ENCODE measurements at regions not wholly inside any gene's neighbourhood (a gene's known extent, or its start where the extent isn't known, plus 50 kb on each side); places are given as distances from the start of the nearest gene placed in this dataset.
"Not testable (repeated sequence)": the region's sequence is repeated elsewhere in the genome, so short reads cannot be mapped to it uniquely, and the experiment has no call there.

DNA sequence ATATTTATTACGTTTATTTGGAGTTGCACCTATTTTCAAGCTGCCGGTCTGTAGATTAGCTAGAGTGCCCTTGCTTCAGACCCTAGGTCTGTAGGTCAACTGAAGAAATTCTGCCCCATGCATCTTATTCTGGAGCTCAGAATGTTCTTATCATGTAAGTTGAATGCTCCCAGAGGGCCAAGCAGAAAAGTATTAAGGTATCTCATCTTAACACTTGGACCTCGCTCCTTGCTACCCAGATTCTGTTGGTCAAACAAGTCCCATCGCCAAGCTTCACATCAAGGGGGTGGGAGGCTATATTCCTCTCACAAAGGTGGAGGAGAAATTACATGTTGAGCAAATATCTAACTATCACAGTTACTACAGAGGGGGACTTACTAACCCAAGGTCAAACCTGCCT lies 187.7 kb downstream of the C1orf94 start:
- H3K27me3 Mint-ChIP-seq, result peaks cover 31 to 55% of the 10 kb centered on the region in 2 donors
- no peak overlapping the region for H3K27ac Mint-ChIP-seq
- H3K4me3 Mint-ChIP-seq, result no peak overlapping the region
- H3K9me3 Mint-ChIP-seq, result peaks cover 2 to 13% of the 10 kb centered on the region in 2 donors
- ATAC-seq (replicated peaks) (no peak), DNase-seq (no peak)
- no peaks in the 10 kb centered on the region for H3K4me1 Mint-ChIP-seq (ENCODE audit: low read depth in 2 of 2)
- H3K36me3 Mint-ChIP-seq (ENCODE audit: insufficient read depth), result no peaks in the 10 kb centered on the region

GRCh38 chr1:34365295-34365694 lies 188.6 kb downstream of the C1orf94 start:
- ATAC-seq (replicated peaks) (no peak), DNase-seq (no peak)
- no peak overlapping the region for H3K27ac Mint-ChIP-seq
- peaks cover 2 to 13% of the 10 kb centered on the region in 2 donors for H3K9me3 Mint-ChIP-seq
- H3K36me3 Mint-ChIP-seq (ENCODE audit: insufficient read depth), result no peaks in the 10 kb centered on the region
- peaks cover 21 to 53% of the 10 kb centered on the region in 2 donors for H3K27me3 Mint-ChIP-seq
- no peaks in the 10 kb centered on the region for H3K4me1 Mint-ChIP-seq (ENCODE audit: low read depth in 2 of 2)
- no peak overlapping the region for H3K4me3 Mint-ChIP-seq

DNA sequence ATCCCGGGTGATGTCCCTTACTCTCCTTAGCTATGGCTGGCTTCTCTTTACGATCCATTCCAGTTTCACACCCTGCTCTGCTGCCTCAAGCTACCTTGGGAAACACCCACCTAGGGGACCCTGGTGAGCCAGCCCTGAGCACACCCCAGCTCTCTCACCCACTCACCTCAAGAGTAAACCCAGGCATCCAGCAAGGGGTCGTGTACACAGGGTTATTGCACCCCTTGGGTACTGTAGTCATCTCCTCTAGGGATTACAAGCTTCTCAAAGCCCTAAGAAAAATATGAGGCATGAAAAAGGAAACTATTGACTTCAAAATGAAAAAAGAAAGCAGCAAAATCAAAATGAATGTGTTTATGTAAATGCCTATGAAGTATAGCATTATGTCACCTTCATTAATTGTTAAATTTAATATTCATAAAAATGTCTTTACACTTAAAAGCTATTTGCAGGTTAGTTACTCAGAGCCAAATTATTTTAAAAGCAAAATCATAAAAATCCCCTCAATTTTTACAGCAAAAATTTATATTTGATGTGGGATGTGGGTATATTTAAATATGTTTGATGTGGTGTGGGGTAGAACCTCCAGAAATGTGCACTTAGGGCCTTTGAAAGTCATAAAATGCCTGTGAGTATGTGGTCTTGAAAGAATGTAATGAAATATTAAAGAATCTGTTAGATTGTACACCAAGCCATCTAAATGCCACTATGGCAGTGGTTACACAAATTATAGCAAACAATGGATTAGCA lies 190.3 kb downstream of the C1orf94 start:
- ATAC-seq (replicated peaks), result no peak
- peaks cover 2 to 12% of the 10 kb centered on the region in 2 donors for H3K9me3 Mint-ChIP-seq
- H3K36me3 Mint-ChIP-seq (ENCODE audit: insufficient read depth), result no peaks in the 10 kb centered on the region
- no peaks in the 10 kb centered on the region for H3K4me1 Mint-ChIP-seq (ENCODE audit: low read depth in 2 of 2)
- no peak overlapping the region for H3K27ac Mint-ChIP-seq
- no peak overlapping the region for H3K4me3 Mint-ChIP-seq
- no peak for DNase-seq
- peaks cover 5 to 53% of the 10 kb centered on the region in 2 donors for H3K27me3 Mint-ChIP-seq

DNA sequence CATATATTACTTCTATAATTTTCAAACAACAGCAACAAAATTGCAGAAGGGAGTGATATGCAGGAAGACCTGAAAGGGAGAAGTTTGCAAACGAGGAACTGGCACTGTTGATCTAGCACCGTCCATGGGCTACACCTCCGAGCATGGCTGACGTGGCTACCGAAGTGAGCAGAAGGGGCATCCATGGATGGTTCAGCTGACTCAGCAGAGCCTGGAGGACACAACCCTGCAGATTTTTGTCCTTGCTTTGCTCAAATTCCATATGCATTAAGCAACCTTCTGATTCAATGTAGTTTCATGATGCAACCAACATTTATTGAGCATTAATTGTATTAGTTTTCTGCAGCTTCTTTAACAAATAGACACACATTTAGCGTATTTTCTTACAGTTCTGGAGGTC lies 191.2 kb downstream of the C1orf94 start:
- ATAC-seq (replicated peaks), result no peak
- Mint-ChIP-seq H3K4me3 (no peak overlapping the region), H3K9me3 (peaks cover 2 to 7% of the 10 kb centered on the region in 2 donors), H3K4me1 (ENCODE audit: low read depth in 2 of 2) (no peaks in the 10 kb centered on the region), H3K27me3 (peaks cover 0 to 54% of the 10 kb centered on the region in 2 donors), H3K27ac (no peak overlapping the region), H3K36me3 (ENCODE audit: insufficient read depth) (no peaks in the 10 kb centered on the region)
- DNase-seq, result no peak

DNA sequence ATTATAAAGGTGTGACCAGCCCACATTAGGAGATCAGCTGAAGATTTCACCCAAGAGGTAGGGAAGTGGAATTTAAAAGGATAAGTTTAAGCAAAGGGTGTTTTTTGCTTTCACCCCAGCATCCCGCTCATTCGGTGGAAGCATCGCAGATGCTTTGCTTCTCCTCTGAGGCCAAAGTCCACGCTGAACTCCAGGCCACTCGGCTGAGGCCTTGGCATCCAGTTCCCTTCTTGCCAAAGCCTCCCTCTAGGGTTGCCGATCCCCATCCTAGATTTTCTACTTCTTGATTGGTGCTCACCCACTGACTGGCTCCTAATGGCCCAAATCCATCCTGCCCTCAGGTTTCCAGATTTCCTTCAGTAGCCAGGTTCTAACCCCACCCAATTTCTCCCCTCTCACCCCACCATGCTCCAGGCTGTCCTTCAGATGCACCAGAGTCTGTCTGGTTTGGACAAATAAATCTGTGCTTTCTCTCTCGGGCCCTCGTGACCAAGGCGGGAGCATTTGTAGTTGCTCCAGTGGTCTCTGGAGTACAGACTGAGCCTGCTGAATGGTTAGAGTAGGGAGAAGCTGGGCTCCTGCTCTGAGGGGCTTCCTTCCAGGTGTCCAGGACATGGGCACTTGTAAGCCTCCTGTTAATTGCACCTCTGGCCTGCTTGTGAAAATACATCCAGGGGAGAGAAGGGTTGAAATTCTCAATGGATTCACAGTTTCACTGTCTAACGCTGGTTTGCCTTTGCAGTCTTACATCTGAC lies 193.2 kb downstream of the C1orf94 start:
- Mint-ChIP-seq H3K4me1 (ENCODE audit: low read depth in 2 of 2) (no peaks in the 10 kb centered on the region), H3K27ac (no peak overlapping the region), H3K36me3 (ENCODE audit: insufficient read depth) (no peaks in the 10 kb centered on the region), H3K4me3 (no peak overlapping the region), H3K9me3 (peaks cover 0 to 2% of the 10 kb centered on the region in 2 donors), H3K27me3 (peaks cover 5 to 39% of the 10 kb centered on the region in 2 donors)
- ATAC-seq (replicated peaks), result no peak
- DNase-seq, result no peak

DNA sequence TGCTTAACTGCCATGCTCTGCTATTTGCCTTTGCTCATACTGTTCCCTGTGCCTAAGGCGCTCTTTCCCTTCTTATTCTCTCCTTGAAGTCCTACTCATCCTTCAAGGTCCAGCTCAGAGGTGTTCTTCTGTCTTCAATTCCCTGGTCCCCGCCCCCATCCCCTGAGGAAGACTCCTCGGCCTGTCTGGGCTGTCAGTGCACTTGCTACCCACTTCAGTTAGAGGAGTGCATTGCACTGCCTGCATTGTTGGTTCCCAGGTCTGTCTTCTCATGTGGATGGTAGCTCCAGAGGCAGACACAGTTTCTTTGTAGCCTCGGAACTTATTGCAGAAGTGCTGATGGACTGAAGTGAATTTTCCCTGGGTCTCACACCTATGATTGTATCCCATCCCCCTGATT lies 194.0 kb downstream of the C1orf94 start:
- H3K4me1 Mint-ChIP-seq (ENCODE audit: low read depth in 2 of 2), result no peaks in the 10 kb centered on the region
- H3K27ac Mint-ChIP-seq, result no peak overlapping the region
- no peak overlapping the region for H3K4me3 Mint-ChIP-seq
- no peaks in the 10 kb centered on the region for H3K9me3 Mint-ChIP-seq
- H3K27me3 Mint-ChIP-seq, result peaks cover 6 to 35% of the 10 kb centered on the region in 2 donors
- no peak for DNase-seq
- ATAC-seq (replicated peaks), result no peak
- H3K36me3 Mint-ChIP-seq (ENCODE audit: insufficient read depth), result no peaks in the 10 kb centered on the region

DNA sequence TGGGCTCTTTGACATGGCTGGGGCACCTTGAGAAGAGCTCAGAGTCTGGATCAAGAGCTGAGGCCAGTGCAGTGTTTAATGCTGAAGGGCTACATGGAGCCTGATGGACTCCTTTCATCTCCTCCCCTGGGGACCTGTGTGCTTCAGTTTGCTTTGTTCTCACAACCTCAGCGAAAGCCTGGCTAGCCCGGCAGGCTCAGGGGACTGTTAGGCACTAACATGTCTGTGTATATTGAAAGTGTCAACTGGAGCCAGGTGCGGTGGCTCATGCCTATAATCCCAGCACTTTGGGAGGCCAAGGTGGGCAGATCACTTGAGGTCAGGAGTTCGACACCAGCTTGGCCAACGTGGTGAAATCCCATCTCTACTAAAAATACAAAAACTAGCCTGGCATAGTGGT lies 194.5 kb downstream of the C1orf94 start:
- H3K36me3 Mint-ChIP-seq (ENCODE audit: insufficient read depth); H3K9me3 Mint-ChIP-seq; H3K4me3 Mint-ChIP-seq; H3K27ac Mint-ChIP-seq; ATAC-seq (replicated peaks); H3K4me1 Mint-ChIP-seq (ENCODE audit: low read depth in 2 of 2); DNase-seq: not testable (repeated sequence)
- H3K27me3 Mint-ChIP-seq, result peaks cover 10 to 39% of the 10 kb centered on the region in 2 donors

GRCh38 chr1:34371829-34372532 lies 195.3 kb downstream of the C1orf94 start:
- no peak for ATAC-seq (replicated peaks)
- Mint-ChIP-seq H3K36me3 (ENCODE audit: insufficient read depth) (no peaks in the 10 kb centered on the region), H3K27ac (no peak overlapping the region), H3K4me3 (no peak overlapping the region), H3K9me3 (no peaks in the 10 kb centered on the region), H3K4me1 (ENCODE audit: low read depth in 2 of 2) (no peaks in the 10 kb centered on the region), H3K27me3 (peaks cover 17 to 47% of the 10 kb centered on the region in 2 donors)
- DNase-seq, result no peak

- peaks cover 22 to 56% of the 10 kb centered on the region in 2 donors for H3K27me3 Mint-ChIP-seq
- H3K4me3 Mint-ChIP-seq, result no peak overlapping the region
- no peak overlapping the region for H3K27ac Mint-ChIP-seq
- H3K36me3 Mint-ChIP-seq (ENCODE audit: insufficient read depth), result no peaks in the 10 kb centered on the region
- ATAC-seq (replicated peaks), result no peak
- H3K4me1 Mint-ChIP-seq (ENCODE audit: low read depth in 2 of 2), result no peaks in the 10 kb centered on the region
- no peak for DNase-seq
- no peaks in the 10 kb centered on the region for H3K9me3 Mint-ChIP-seq
These were observed 196.2 kb downstream of the C1orf94 start for GRCh38 chr1:34372891-34373290.

DNA sequence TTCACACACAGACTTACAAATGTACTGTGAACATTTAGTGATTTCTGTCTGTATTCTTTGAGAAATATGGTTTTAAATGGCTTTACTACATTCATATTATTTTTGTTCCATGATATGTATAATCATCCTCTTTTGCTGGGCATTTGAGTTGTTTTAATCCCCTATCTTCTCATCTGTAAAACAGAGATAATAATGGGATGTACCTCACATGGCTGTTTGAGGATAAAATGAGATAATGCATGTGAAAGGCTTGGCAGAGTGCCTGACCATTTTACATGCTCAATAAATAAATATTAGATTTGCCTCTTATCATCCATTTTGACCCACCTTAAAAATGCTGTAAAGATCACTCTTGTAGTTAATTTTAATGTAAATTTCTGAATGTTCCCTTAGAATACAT lies 197.2 kb downstream of the C1orf94 start:
- H3K9me3 Mint-ChIP-seq, result no peaks in the 10 kb centered on the region
- H3K36me3 Mint-ChIP-seq (ENCODE audit: insufficient read depth), result no peaks in the 10 kb centered on the region
- ATAC-seq (replicated peaks), result no peak
- DNase-seq, result no peak
- H3K27me3 Mint-ChIP-seq, result peaks cover 29 to 67% of the 10 kb centered on the region in 2 donors
- H3K27ac Mint-ChIP-seq, result no peak overlapping the region
- no peaks in the 10 kb centered on the region for H3K4me1 Mint-ChIP-seq (ENCODE audit: low read depth in 2 of 2)
- H3K4me3 Mint-ChIP-seq, result no peak overlapping the region

DNA sequence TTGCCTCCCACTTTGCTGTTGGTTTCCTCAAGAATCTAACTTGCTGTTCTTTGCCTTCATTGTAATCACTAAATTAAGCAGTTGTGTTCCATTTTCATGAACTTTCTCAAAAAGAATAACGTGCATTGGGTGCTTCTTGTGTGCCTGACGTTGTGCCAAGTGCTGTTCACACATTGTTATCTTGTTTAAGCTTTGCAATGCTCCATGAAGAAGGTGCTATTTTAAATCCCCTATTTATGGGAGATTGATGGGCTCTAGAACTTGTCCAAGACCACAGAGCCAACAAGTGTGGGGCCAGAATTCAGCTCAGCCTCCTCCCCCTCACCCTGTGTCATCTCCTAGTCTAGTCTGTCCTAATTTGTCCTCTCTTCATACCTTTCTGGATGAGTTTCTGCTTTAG lies 199.8 kb downstream of the C1orf94 start:
- ATAC-seq (replicated peaks), result no peak
- Mint-ChIP-seq H3K4me3 (no peak overlapping the region), H3K27ac (no peak overlapping the region), H3K4me1 (ENCODE audit: low read depth in 2 of 2) (no peaks in the 10 kb centered on the region), H3K27me3 (peaks cover 48 to 74% of the 10 kb centered on the region in 2 donors), H3K9me3 (no peaks in the 10 kb centered on the region), H3K36me3 (ENCODE audit: insufficient read depth) (no peaks in the 10 kb centered on the region)
- no peak for DNase-seq

GRCh38 chr1:34378968-34379856 lies 202.5 kb downstream of the C1orf94 start:
- no peaks in the 10 kb centered on the region for H3K9me3 Mint-ChIP-seq
- peaks cover 44 to 63% of the 10 kb centered on the region in 2 donors for H3K27me3 Mint-ChIP-seq
- no peak overlapping the region for H3K4me3 Mint-ChIP-seq
- no peaks in the 10 kb centered on the region for H3K36me3 Mint-ChIP-seq (ENCODE audit: insufficient read depth)
- H3K4me1 Mint-ChIP-seq (ENCODE audit: low read depth in 2 of 2), result no peaks in the 10 kb centered on the region
- no peak for ATAC-seq (replicated peaks)
- H3K27ac Mint-ChIP-seq, result no peak overlapping the region
- no peak for DNase-seq

- H3K27ac Mint-ChIP-seq, result no peak overlapping the region
- ATAC-seq (replicated peaks) (no peak), DNase-seq (no peak)
- no peaks in the 10 kb centered on the region for H3K4me1 Mint-ChIP-seq (ENCODE audit: low read depth in 2 of 2)
- peaks cover 44 to 63% of the 10 kb centered on the region in 2 donors for H3K27me3 Mint-ChIP-seq
- no peaks in the 10 kb centered on the region for H3K36me3 Mint-ChIP-seq (ENCODE audit: insufficient read depth)
- no peak overlapping the region for H3K4me3 Mint-ChIP-seq
- H3K9me3 Mint-ChIP-seq, result no peaks in the 10 kb centered on the region
These were observed 203.2 kb downstream of the C1orf94 start for GRCh38 chr1:34379911-34380310.
